LNCaP clone FGC (cell line): ENCODE measurements at regions not wholly inside any gene's neighbourhood (a gene's known extent, or its start where the extent isn't known, plus 50 kb on each side); places are given as distances from the start of the nearest gene placed in this dataset.

ENCODE experiments used
- DNase-seq: peaks from one replicate; pipeline ENCODE4 v3.0.0-alpha.2; 2011; ENCODE audit warnings: low read depth
- H3K4me3 ChIP-seq: 2 replicates; pipeline ENCODE4 v1.5.1; 2011; ENCODE audit warnings: mild to moderate bottlenecking, low read depth, low read length, control low read depth
- TF ChIP-seq, protein P1 (sequence below): IDR thresholded peaks from 2 replicates; pipeline ENCODE4 v1.5.1; 2012; ENCODE audit warnings: mild to moderate bottlenecking; ENCODE audit not compliant: control insufficient read depth, insufficient read depth; ENCODE audit errors: extremely low read depth

DNA sequence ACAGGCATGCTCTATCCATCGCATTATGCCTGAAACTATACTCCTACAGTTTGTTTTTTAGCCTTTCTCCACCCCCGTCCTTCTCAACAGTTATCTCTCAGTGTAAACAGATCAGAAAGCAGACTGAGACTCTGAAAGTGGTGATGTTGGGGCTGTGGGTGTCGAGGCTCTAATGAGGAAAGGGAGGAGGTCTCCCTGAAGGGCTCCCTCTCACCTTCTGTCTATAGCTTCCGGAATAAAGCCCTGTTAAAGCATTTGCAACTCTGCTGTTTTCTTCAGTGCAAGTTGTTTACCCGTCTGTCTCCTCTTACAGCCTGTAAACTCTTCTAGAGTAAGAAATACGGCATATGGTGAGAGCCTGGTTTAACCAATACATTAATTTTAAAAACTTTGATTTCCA lies 136.7 kb upstream of the SYT4 start:
- DNase-seq, result no peak
- H3K4me3 ChIP-seq, result no peak overlapping the region
- TF ChIP-seq, protein P1, sequence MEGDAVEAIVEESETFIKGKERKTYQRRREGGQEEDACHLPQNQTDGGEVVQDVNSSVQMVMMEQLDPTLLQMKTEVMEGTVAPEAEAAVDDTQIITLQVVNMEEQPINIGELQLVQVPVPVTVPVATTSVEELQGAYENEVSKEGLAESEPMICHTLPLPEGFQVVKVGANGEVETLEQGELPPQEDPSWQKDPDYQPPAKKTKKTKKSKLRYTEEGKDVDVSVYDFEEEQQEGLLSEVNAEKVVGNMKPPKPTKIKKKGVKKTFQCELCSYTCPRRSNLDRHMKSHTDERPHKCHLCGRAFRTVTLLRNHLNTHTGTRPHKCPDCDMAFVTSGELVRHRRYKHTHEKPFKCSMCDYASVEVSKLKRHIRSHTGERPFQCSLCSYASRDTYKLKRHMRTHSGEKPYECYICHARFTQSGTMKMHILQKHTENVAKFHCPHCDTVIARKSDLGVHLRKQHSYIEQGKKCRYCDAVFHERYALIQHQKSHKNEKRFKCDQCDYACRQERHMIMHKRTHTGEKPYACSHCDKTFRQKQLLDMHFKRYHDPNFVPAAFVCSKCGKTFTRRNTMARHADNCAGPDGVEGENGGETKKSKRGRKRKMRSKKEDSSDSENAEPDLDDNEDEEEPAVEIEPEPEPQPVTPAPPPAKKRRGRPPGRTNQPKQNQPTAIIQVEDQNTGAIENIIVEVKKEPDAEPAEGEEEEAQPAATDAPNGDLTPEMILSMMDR, result no peak

DNA sequence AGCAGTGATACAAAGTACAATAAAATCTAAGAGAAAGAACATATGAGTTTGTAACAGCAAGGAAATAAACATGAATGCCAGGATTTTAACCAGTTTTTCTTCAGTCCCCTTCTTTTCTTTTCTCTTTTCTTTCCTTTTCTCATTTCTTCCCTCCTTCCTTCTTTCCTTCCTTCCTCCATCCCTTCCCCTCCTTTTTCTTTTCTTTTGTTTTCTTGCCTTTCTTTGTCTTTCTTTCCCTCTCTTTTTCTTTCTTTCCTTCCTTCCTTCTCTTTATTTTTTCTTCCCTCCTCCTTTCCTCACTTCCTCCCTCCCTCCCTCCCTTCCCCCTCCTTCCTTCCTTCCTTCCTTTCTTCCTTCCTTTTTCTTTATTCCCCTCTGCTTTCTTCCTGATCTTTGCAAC lies 142.8 kb upstream of the SYT4 start:
- DNase-seq, result no peak
- TF ChIP-seq, protein P1, result no peak
- no peak overlapping the region for H3K4me3 ChIP-seq

DNA sequence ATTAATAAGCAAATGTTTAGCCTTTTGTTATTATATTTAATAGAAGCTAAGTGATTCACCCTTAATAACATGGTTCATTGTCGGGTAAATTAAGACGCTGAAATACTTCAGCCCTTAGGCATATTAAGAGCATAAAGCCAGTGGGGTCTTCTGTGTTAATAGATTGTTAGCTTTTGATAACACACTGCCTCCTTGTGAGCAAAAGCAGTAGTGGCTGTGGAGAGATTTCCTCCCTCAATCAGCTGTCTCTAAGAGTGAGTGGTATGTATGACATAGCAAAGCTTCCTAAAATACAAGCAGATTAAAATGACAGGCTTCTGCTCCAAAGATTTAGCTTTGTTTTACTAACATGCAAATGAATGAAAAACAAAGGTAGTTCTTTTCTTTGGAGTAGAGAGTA lies 143.7 kb upstream of the SYT4 start:
- TF ChIP-seq, protein P1, result peak; percentile 41
- H3K4me3 ChIP-seq, result no peak overlapping the region
- no peak for DNase-seq

DNA sequence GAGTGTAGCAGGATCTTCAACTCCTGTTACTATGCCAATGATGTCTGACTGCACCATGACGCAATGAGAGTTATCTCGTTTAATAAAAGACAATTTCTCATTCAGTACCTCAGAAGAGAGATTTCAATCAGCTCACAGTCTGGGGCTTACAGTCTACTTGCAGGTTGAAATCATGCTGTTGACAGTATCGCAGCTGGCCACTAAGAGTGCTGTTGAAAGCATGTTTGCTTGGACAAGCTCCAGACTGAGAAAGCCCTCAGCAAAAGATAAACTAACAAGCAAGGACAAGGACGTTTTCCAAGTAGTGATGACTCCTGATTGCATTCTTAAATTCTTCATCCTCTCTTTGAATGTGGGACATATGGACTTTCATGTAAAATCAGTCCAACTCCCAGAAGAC lies 145.2 kb upstream of the SYT4 start:
- no peak overlapping the region for H3K4me3 ChIP-seq
- TF ChIP-seq, protein P1, result peak; percentile 62
- DNase-seq, result peak; percentile 95

DNA sequence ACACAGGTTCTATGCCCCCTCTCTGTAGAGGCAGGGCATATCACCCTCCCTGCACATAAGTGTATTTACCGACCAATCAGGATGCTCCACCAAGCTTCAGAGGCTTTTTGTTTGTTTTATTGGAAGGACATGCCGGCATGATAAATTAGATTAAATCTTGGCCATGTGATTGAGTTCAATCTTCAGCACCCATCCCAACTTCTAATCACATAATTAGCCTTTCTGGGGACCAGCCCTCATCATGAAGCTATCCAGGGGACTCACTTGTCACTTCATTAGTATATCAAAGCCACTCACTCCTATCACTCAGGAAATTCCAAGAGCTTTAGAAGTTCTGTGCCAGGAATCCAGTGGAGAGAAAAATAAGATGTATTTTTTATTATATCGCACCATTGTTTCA lies 158.6 kb upstream of the SYT4 start:
- TF ChIP-seq, protein P1, result no peak
- no peak overlapping the region for H3K4me3 ChIP-seq
- DNase-seq, result no peak

DNA sequence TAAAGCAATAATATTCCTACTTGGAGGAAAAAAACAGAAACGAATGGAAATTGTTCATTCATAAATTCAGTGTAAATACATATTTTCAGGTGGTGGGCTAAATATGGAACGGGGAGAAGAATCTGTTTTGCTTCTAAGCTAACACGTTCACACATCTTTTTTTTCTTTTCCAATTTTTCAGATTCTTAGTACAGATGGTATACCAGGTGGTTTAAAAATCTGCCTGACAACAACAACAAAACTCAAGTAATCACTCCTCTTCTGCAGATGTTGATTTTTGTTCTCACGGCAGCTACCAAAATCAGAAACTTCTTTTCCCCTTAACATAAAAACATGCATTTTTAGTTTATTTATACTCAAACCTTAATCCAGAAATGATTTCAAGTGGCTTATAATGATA lies 164.8 kb upstream of the SYT4 start:
- no peak overlapping the region for H3K4me3 ChIP-seq
- TF ChIP-seq, protein P1, result no peak
- DNase-seq, result no peak

DNA sequence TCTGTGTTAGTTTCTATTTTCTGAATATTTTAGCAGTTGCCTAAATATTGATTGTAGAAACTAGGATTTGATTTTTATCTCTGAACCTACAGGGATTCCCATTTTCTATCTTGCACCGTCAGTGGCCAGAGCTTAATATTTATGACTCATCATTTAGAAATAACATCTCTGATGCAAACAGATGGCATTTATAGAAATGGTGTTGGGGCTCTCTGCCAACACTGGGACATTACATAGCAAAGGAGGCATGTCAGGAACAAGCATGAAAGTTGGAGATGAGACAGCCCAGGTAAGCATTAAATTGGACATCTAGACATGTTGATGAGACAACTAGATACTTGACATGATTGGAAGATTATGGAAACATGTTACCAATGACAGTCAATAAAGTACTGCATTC lies 165.3 kb upstream of the SYT4 start:
- peak; percentile 89 for DNase-seq
- TF ChIP-seq, protein P1, result no peak
- H3K4me3 ChIP-seq, result no peak overlapping the region
